ENCODE measurements at regions not wholly inside any gene's neighbourhood (a gene's known extent, or its start where the extent isn't known, plus 50 kb on each side); places are given as distances from the start of the nearest gene placed in this dataset.

DNA sequence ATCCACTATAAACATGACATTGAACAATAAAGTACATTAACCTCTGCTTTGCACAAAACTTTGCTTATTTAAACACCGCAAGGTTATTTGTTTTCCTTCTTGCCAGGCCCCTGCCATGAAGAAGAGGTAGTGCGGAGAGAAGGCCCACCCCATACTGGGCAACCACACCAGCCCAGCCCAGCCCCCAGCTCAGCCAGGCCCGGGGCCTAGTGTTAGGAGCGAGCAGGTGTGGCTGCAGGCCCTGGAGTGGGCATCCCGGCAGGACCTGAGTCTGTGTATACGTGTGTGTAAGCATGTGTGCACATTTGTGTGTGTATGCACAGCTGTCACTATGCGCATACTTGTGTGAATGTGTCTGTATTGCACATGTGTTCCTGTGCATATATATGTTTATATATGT lies 90.4 kb upstream of the MVB12B start:
- no peak for ATAC-seq
- H3K9me3 ChIP-seq, result no peaks in the 10 kb centered on the region
- intact Hi-C loops (cut with DNase I; ENCODE audit: low total_unique reads), result no loop called here
- H3K27me3 ChIP-seq, result no peaks in the 10 kb centered on the region
- no peak for DNase-seq
- no peak overlapping the region for H3K27ac ChIP-seq
- no peaks in the 10 kb centered on the region for H3K36me3 ChIP-seq
- no peaks in the 10 kb centered on the region for H3K4me1 ChIP-seq
- in situ Hi-C loops (cut with MboI; ENCODE audit: low sequenced_read_pairs in 4 of 4), result no loop called here
- TF ChIP-seq, protein P1, sequence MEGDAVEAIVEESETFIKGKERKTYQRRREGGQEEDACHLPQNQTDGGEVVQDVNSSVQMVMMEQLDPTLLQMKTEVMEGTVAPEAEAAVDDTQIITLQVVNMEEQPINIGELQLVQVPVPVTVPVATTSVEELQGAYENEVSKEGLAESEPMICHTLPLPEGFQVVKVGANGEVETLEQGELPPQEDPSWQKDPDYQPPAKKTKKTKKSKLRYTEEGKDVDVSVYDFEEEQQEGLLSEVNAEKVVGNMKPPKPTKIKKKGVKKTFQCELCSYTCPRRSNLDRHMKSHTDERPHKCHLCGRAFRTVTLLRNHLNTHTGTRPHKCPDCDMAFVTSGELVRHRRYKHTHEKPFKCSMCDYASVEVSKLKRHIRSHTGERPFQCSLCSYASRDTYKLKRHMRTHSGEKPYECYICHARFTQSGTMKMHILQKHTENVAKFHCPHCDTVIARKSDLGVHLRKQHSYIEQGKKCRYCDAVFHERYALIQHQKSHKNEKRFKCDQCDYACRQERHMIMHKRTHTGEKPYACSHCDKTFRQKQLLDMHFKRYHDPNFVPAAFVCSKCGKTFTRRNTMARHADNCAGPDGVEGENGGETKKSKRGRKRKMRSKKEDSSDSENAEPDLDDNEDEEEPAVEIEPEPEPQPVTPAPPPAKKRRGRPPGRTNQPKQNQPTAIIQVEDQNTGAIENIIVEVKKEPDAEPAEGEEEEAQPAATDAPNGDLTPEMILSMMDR (IDR thresholded peaks at IDR 0.05 in 4 of 5, conservative IDR thresholded peaks at IDR 0.05 in 1 of 5), result no peak
- TF ChIP-seq POLR2A (IDR thresholded peaks at IDR 0.05), result no peak
- no peak overlapping the region for H3K4me3 ChIP-seq

DNA sequence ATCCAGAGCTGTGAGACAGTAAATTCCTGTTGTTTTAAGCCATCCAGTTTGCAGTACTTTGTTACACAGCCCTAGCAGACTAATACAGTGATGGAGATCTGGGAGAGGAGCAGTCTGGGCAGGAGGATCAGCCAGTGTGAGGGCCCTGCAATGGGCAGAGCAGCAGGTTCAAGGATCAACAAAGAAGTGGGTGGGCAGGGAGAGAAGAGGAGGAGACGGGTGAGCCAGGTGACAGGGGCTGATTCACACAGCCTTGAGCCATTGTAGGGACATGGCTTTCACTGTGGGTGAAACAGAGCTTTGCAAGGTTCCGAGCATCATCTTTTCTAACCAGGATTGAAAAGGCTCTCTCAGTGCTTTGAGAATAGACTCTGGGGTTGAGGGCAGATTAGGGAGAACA lies 88.2 kb upstream of the MVB12B start:
- TF ChIP-seq, protein P1 (IDR thresholded peaks at IDR 0.05 in 4 of 5, conservative IDR thresholded peaks at IDR 0.05 in 1 of 5), result no peak
- TF ChIP-seq POLR2A (IDR thresholded peaks at IDR 0.05), result no peak
- intact Hi-C loops (cut with DNase I; ENCODE audit: low total_unique reads), result no loop called here

DNA sequence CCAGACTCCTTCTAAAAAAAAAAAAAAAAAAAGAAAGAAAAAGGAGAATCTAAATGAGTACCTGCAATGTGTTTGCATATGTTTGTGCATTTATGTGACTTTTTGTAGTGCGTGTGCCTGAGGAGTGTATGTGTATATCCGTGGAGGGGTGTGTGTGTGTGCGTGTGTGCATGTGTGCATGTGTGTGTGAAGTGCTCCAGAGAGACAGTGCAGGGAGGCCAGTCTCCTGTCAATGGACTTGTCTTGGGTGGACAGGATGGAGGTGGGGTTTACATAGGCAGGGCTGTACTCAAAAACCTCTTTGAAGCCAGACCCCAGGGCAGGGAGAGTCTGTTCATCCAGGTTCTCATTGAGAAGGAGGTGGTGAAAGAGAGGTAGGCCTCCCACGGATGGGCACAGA lies 87.1 kb upstream of the MVB12B start:
- Histone ChIP-seq H3K9me3 (no peaks in the 10 kb centered on the region), H3K27me3 (peaks cover 0 to 2% (median under 1%) of the 10 kb centered on the region in 3 donors), H3K27ac (no peak overlapping the region), H3K36me3 (no peaks in the 10 kb centered on the region), H3K4me1 (no peaks in the 10 kb centered on the region), H3K4me3 (no peak overlapping the region)
- intact Hi-C loops (cut with DNase I; ENCODE audit: low total_unique reads) (no loop called here), in situ Hi-C loops (cut with MboI; ENCODE audit: low sequenced_read_pairs in 4 of 4) (no loop called here)
- TF ChIP-seq, protein P1 (IDR thresholded peaks at IDR 0.05 in 4 of 5, conservative IDR thresholded peaks at IDR 0.05 in 1 of 5), result no peak
- no peak for TF ChIP-seq POLR2A (IDR thresholded peaks at IDR 0.05)
- ATAC-seq, result no peak
- DNase-seq, result no peak

More for the DNA sequence above, 88.2 kb upstream of the MVB12B start:
- Histone ChIP-seq H3K36me3 (no peaks in the 10 kb centered on the region), H3K27ac (no peak overlapping the region), H3K4me1 (no peaks in the 10 kb centered on the region), H3K9me3 (no peaks in the 10 kb centered on the region), H3K27me3 (no peaks in the 10 kb centered on the region), H3K4me3 (no peak overlapping the region)
- ATAC-seq (no peak), DNase-seq (no peak)
- in situ Hi-C loops (cut with MboI; ENCODE audit: low sequenced_read_pairs in 4 of 4), result no loop called here

DNA sequence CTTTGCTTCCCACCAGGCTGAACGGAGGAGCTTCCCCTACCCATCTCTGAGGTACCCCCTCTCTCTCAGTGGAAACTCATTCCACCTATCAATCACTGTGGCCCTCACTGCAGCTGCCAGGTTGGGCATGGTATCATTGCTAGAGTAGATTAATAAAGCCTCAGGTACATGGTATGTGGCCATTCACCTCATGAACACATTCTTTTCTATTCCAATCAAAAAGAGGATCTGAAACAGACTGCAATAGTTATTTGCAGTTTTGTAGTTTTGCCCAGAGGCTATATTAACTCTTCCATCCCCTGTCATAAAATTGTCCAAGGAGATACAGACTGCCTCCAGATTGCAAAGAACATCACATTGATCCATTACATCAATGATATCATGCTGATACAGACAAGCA lies 85.8 kb upstream of the MVB12B start:
- in situ Hi-C loops (cut with MboI; ENCODE audit: low sequenced_read_pairs in 4 of 4) (no loop called here), intact Hi-C loops (cut with DNase I; ENCODE audit: low total_unique reads) (no loop called here)
- Histone ChIP-seq H3K4me3 (no peak overlapping the region), H3K27ac (no peak overlapping the region), H3K9me3 (no peaks in the 10 kb centered on the region), H3K36me3 (no peaks in the 10 kb centered on the region), H3K27me3 (peaks cover 0 to 4% (median 3%) of the 10 kb centered on the region in 3 donors), H3K4me1 (no peaks in the 10 kb centered on the region)
- TF ChIP-seq, protein P1 (IDR thresholded peaks at IDR 0.05 in 4 of 5, conservative IDR thresholded peaks at IDR 0.05 in 1 of 5), result no peak
- no peak for TF ChIP-seq POLR2A (IDR thresholded peaks at IDR 0.05)
- ATAC-seq (no peak), DNase-seq (no peak)

DNA sequence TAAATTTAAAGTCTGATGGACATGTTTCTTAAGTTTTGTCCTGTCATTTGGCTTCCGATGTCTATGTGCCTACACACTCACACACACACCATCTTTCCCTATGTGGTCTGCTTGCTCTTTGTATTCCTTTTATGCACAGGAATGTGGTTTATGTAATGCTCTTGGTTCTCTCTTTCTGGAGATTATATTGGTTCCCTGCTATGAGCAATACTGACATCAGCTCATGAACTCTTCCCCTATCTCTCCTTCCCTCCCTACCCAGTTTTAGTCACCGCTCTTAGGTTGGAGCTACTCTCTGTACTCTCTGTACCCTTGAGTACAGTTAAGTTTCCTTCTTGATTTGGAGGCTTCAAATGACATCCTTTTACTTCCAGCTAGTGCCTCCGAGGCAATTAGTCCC lies 77.9 kb upstream of the MVB12B start:
- ATAC-seq (no peak), DNase-seq (no peak)
- H3K36me3 ChIP-seq, result no peaks in the 10 kb centered on the region
- intact Hi-C loops (cut with DNase I; ENCODE audit: low total_unique reads) (no loop called here), in situ Hi-C loops (cut with MboI; ENCODE audit: low sequenced_read_pairs in 4 of 4) (no loop called here)
- no peaks in the 10 kb centered on the region for H3K4me1 ChIP-seq
- TF ChIP-seq POLR2A (IDR thresholded peaks at IDR 0.05), result no peak
- TF ChIP-seq, protein P1 (IDR thresholded peaks at IDR 0.05 in 4 of 5, conservative IDR thresholded peaks at IDR 0.05 in 1 of 5), result no peak
- no peak overlapping the region for H3K4me3 ChIP-seq
- H3K9me3 ChIP-seq, result no peaks in the 10 kb centered on the region
- H3K27me3 ChIP-seq, result peaks cover 0 to 4% (median 3%) of the 10 kb centered on the region in 3 donors
- no peak overlapping the region for H3K27ac ChIP-seq

Measured in gastrocnemius medialis (tissue), 4 donors.